G401 (cell line): ENCODE measurements at regions not wholly inside any gene's neighbourhood (a gene's known extent, or its start where the extent isn't known, plus 50 kb on each side); places are given as distances from the start of the nearest gene placed in this dataset.

Source experiments
- DNase-seq: peaks from one replicate; pipeline ENCODE4 v3.0.0-alpha.2; 2015; ENCODE audit warnings: low spot score
- in situ Hi-C: cut with HindIII; loops from 2 replicates; pipeline ENCODE4 v1.10.0; 2016; ENCODE audit warnings: low sequenced_read_pairs, mixed read lengths

DNA sequence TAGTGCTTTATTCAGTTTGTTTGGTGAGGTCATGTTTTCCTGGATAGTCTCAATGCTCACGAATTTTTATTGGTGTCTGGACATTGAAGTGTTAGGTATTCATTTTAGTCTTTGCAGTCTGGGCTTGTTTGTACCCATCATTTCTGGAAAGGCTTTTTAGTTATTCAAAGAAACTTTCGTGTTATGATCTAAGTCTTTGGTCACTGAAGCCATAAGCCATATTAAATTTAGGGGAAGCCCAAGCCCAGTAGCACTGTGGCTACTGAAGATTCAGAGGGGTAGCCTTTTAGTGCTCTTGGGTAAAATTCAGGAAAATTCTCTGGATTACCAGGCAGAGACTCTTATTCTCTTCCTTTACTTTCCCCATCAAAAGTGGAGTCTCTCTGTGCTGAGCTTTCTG, 56.2 kb upstream of the PEX5L start:
- DNase-seq, result no peak
- in situ Hi-C loops, result no loop called here

DNA sequence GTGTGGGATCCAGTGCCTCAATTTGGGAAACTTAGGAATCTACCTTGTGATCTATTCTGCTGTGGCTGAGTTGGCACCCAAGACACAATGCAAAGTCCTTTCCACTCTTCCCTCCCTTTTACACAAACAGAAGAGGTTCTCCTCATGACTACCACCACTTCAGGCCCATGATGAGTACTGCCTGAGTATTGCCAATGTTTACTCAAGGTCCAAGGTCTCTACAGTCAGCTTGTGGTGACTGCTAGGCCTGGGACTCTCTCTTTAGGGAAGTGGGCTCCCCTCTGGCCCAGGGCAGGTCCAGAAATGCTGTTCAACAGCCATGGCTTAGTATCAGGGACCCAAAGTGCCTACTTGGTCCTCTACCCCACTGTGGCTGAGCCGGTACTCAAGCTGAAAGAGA, 56.8 kb upstream of the PEX5L start:
- no peak for DNase-seq
- in situ Hi-C loops, result no loop called here

DNA sequence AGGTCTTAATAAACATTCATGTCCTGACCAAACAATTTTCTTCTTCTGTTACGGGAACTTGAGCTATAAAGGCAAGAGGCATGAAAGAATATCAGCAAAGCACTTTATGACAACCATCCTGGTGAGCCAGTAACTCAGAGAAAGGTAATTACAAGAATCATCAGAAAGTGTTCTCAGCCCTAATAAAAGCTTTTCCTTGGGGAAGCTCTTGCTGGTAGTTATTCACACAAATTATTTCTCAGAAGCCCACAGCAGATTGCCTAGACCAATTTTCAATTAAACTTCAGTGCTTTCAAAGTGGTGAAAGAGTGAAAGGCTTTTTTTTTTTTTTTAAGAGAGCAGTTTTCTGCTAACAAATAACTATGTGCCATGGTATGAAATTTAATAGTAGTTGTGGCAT, 60.9 kb upstream of the PEX5L start:
- DNase-seq, result no peak
- in situ Hi-C loops, result no loop called here

DNA sequence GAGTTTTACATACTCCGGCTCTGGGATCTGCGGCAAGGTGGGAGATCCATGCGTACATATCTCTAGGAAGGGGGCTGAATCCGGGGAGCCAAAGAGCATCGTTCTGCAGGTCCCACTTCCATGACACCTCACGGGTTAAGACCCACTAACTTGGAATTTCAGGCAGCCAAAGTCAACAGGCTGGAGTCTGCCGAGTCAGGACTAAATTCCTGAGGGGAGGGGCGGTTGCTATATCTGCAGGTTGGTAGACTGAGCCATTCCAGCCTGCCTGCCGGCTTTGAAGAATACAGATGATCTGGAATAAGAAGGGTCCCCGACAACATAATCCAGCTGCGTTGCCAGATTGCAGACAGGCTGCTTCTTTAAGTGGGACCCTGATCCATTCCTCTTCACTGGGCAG, 65.4 kb upstream of the PEX5L start:
- in situ Hi-C loops, result no loop called here
- DNase-seq, result no peak

DNA sequence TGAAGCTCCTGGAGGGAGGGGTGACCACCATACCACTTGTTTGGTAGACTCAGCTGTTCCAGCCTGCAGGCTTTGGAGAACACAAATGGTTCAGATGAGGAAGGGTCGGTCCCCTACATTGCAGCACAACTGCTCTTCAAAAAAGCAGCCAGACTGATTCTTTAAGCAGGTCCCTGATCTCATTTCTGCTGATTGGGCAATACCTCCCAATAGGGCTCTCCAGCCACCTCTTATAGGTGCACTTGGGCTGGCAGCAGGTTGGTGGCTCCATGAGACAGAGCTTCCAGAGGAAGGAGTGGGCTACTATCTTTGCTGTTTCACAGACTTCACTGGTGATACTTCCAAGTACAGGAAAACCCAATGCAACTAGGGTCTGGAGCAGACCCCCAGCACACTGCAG, 65.9 kb upstream of the PEX5L start:
- no peak for DNase-seq
- in situ Hi-C loops, result no loop called here

DNA sequence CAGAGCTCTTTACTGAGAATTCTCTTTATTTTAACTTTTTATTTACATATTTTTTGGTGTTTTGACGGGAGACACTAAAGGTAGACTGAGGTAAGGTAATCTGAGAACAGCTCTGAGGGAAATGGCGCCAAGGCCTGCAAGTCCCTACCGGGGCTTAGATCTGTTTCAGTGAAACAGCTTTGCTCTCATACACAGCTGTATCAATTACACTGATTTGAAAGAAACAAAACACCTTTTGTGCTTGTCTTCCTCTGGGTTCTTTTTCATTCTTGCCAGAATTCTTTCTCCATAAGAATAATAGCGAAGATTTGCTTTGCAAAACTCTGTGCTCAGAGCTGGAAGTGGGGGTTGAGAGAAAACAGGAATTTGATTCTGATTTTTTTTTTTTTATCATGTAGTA, 79.5 kb upstream of the PEX5L start:
- DNase-seq, result no peak
- in situ Hi-C loops, result no loop called here

DNA sequence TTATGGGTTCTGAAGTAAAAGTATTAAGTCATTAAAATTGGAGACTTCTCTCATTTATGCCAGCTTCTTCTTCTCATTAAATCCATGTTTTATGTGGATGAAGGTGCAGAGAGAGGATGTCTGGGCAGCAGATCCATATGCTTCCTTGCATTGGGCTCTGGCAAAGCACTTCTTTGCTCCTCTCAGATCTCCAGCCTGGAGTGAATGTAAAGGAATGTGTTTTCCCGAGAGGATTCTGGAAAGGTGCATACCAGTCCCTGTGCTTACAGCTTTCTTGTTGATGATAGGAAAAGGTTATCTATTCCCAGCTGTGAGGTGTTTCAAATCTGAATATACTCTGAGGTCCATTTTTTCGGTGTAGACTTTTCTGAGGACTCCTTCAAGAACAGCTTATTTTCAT, 79.9 kb upstream of the PEX5L start:
- in situ Hi-C loops, result no loop called here
- DNase-seq, result no peak

DNA sequence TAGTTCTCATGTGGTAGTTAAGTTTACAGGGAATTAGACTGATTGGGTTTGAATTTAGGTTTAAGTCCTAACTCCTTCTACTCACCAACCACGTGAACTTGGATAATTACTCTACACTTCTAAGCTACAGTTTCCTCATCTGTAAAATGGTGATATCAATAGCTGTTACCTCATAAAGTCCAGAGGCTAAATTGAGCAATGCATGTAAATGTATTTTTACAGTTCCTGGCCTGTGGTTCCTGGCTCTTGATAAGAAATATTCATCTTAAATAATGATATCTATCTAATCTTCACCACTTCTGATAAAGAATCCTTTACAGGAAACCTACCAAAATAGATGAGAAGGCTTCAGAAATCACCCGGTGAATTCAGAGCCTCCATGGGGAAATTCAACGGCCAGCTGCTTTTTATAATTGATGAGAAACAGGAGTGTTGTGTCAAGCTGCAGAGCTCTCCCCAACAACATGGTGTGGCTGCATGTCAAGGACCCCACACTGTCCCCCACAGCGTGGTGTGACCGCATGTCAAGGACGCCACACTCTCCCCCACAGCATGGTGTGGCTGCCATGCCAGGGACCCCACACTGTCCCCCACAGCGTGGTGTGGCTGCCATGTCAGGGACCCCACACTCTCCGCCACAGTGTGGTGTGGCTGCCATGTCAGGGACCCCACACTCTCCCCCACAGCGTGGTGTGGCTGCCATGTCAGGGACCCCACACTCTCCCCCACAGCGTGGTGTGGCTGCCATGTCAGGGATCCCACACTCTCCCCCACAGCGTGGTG, 80.8 kb upstream of the PEX5L start:
- in situ Hi-C loops, result no loop called here
- no peak for DNase-seq

DNA sequence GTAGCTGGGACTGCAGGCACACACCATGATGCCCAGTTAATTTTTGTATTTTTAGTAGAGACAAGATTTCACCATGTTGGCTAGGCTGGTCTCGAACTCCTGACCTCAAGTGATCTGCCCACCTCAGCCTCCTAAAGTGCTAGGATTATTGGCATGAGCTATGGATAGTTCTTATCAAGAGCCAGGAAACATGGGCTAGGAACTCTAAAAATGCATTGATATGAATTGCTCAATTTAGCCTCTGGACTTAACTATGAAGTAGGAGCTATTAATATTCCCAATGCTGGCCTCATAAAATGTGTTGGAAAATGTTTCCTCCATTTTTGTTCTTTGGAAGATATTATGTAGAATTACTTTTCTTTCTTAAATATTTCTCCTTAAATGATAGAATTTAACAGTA, 82.8 kb upstream of the PEX5L start:
- DNase-seq, result no peak
- in situ Hi-C loops, result no loop called here

DNA sequence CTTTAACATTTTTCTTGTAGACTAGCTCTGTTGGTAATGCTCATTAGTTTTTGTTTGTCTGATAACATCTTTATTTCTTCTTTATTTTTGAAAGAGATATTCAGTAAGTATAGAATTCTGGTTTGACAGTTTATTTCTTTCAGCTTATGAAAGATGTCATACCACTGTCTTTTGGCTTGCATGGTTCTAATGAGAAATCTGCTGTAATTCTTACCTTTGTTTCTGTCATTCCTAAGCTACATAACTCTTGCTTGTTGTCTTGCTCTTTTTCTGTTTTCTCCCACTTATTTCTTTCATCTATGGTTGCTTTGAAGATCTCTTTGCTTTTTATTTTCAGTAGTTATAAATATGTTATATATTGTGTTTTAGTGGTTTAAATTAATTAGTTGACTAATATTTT, 87.2 kb upstream of the PEX5L start:
- in situ Hi-C loops, result no loop called here
- DNase-seq, result no peak

DNA sequence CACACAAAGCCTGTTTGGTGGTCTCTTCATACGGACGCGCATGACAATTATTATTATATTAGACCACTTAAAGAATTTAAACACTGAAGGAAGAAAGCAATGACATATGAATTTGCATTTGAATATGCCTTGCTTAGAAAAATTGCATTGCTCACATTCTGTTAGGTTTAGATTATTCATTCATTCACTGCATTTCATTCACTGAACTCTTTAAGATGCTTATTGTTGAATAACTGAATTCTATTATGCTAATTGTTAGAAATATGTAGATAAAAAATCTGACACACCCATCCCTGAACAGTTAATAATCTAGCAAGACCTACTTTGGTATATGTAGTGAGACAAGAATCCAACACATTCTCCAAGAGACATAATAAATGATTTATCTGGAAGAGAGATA, 94.4 kb upstream of the PEX5L start:
- DNase-seq, result no peak
- in situ Hi-C loops, result no loop called here

DNA sequence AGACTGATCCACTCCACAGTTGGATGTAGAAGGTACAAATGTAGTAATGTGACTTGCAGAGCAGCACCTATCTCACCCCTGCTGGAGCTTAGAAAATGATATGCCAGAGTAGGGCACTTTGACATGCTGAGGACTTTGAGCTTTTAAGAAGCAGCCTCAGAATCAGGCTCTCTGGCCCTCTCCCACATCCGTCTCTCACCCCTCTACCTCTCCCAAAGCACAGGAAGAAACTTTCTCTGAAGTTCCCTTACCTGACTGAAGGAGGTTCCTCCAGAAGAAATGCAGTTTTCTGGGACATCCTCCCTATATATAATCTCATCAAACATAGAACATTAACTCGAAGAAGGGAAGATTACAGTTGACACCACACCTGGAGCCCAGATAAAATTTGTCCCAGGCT, 98.4 kb upstream of the PEX5L start:
- DNase-seq, result no peak
- in situ Hi-C loops, result no loop called here

DNA sequence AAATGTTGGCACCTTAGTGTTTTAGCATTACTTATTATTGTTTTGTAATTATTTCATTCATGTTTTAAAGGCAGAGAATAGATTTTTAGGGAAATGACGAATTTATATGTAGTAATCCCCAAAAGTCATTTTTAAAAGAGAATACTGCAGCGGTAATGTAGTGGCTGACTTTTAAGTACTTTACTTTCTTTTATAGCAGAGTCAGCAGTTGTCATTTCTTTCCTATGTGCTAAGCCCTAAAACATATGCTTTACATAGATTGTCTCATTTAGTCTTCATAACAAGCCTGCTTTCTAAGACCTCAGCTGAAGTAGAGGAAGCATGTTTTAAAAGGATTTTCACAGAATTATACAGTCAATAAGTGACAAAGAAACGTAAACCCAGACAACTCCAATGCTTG, 102.1 kb upstream of the PEX5L start:
- DNase-seq, result no peak
- in situ Hi-C loops, result no loop called here

DNA sequence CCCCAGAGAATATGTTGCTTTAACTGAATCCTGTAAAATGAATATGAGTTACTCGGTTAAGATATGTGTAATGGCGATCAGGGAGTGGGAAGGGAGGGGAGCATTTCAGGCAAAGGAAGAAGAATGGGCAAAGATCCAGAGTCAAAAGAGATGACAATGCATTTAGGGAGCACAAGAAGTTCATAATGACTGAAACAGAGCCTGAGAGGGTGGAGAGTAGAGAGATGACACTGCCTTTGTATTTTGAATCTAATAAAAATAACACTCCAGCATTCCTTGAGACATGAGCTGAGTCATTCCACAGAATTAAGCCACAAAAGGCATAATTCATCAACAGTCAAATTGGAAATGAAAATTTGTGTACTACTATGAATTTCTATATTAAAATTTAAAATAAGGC, 105.3 kb upstream of the PEX5L start:
- in situ Hi-C loops, result no loop called here
- no peak for DNase-seq

DNA sequence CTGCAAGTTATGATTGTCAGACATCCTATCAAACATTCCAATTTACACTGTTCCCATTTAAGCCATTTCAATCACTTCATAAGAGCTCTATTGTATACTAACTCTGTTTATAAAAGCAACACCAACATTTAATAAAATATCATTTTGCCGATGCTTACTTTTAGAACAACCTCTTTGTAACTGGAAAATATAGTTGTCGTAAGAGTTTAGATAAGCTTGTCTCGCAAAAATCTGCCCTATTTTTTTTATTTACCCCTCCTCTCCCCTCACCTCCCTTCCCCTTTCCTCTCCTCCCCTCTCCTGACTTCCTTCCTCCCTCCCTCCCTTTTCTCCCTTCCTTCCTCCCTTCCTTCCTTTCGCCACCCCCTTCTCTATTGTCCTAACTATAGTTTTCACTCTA, 105.7 kb upstream of the PEX5L start:
- DNase-seq, result no peak
- in situ Hi-C loops, result no loop called here

DNA sequence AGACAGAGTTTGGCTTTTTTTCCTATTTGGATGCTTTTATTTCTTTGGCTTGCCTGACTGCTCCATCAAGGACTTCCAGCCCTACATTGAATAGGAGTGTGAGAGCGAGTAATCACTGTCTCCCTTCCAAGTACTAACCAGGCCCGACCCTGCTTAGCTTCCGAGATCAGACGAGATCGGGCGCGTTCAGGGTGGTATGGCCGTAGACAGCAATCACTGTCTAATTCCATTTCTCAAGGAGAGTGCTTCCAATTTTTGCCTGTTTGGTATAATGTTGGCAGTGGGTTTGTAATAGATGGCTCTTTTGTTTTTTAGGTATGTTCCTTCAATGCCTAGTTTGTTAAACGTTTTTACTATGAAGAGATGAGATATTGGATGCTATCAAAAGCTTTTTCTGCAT, 125.0 kb upstream of the PEX5L start:
- DNase-seq, result no peak
- in situ Hi-C loops, result no loop called here

DNA sequence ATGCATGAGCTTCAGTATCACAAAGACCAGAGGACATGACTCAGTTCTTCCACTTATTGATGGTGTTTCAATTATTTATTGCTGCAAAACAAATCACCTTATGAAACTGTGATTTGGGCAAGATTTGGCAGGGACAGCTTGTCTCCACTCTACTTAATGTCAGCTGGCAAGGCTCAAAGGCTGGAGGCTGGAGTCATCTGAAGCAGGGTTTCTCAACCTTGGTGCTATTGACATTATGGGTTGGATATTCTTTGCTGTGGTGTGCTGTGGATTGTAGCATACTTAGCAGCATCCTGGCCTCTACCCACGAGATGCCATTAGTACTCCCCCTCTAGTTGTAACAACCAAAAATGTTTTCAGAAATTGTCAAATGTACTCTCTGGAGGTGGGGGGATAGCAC, 138.8 kb upstream of the PEX5L start:
- in situ Hi-C loops, result no loop called here
- no peak for DNase-seq

DNA sequence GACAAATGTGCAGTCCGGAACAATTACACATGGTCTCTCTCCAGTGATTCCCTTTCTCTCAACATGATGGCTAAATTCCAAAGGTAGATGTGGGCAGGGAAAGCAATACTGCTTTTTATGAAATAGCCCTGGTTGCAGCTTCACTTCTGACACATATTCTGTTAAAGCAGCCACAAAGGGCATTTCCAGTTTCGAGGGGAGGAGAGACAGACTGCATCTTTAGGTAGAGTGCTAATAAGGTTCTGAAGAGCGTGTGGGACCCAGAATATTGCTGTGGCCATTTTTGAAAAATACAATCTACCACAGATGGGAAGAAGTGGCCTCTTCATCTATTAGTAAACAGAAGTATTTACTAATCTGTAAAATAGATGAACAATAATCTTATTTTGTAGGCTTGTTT, 139.3 kb upstream of the PEX5L start:
- in situ Hi-C loops, result no loop called here

DNA sequence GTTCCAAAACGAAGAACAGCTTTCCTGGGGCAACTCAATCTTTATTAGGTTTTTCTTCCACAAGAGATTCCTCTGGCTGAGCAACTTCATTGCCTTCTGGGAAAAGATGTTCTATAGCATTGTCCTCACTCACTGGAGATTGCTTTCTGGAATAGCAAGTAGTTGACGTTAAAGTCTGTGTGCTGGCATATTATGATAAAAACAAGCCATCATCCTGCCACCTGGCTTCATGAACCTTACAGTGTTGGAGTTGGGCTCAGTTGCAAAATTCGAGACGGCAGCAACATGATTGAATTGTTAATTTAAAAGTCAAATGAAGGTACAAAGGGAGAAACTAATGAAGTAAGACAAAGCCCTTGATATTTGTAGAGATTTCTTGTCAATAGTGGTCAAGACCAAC, 140.5 kb upstream of the PEX5L start:
- DNase-seq, result no peak
- in situ Hi-C loops, result no loop called here

More for the DNA sequence above, 139.3 kb upstream of the PEX5L start:
- DNase-seq, result no peak

DNA sequence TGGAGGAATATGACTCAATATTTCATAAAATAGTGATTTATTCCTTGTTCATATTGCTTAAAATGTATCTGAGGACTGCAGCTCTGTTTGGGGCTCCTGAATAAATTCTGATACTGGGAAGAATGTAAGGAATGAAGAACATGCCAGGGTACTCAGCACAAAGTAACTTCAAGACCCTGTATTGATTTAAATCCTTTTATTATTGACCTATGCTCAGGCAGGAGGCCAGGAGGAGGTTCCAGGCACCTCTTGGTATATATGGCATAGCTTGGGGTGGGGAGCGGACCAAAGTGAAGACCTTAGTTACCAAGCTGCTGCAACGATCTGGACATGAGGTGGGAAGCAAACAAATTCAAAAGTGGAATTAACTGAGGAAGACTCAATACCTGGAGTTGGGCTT, 142.8 kb upstream of the PEX5L start:
- in situ Hi-C loops, result no loop called here
- no peak for DNase-seq

DNA sequence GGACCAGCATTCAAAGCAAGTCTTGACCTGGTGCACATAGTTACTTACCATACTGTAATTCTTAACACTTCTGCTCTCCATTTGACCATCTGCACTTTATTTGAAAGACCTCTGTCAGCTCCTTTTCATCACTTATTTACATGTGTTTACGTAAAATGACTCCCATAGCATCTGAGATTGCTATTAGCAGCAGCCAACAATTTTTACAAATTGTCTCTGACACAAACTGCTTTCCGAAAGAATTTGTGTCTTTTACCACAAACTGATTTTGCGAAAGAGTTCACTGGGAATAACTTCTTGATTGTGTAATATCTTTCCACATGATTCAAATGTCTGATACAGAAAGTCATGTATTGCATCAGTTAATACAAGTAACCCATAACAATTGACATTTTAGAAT, 144.1 kb upstream of the PEX5L start:
- no peak for DNase-seq
- in situ Hi-C loops, result no loop called here

DNA sequence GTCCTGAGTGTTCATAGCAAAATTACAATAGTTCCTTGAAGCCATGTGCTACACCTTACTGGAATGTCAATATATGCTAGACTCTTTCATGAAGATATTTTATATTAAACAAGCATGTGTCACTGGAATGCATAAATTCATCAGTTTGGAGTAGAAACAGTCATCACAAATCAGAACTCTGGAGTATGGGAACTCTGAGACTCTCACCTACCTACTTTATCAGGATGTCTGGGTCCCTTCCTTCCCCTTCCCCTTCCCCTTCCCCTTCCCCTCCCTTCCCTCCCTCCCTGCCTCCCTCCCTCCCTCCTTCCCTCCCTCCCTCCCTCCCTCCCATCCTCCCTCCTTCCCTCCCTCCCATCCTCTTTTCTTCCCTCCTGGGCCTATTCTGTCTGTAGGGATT, 144.7 kb upstream of the PEX5L start:
- in situ Hi-C loops, result no loop called here
- no peak for DNase-seq
